ENCODE measurements at regions not wholly inside any gene's neighbourhood (a gene's known extent, or its start where the extent isn't known, plus 50 kb on each side); places are given as distances from the start of the nearest gene placed in this dataset.

DNA sequence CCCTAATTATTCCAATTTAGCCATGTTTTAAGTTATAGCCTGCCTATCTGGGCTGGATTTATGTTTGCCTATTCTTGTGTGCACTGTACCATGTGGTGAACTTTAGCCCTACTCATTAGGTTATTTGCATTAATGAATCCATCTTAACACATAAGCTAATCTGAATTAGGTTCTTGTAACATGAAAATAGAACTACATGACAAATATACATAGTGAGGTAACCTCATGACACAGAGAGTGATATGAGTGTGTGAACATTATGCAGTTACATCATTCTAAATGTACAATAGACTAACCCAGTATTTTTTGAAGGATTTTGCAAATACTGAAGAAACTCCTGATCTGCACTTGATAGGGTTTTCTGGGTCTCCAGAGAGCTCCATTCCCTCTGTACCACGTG is 733.7 kb upstream of the CITED2 start:
- no peak for DNase-seq (ENCODE audit: low read depth)

DNA sequence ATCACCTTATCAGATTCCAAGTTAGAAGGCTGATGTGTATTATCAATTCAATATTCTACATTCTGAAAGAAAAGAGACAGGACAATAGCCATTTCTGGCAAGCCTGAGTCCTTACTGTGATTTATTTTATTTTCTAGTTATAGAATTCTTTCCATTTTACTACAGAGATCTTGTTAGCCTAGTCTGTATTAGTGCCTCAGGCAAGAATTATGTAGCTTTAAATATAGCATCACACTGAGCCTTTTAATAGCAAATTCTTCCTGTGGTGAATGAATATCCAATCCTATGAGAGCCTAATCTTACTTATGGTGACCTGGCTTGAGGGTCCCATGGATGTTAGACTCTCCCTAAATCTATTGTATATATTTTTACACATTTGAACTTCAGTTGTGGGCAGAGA is 732.8 kb upstream of the CITED2 start:
- no peak for DNase-seq (ENCODE audit: low read depth)

DNA sequence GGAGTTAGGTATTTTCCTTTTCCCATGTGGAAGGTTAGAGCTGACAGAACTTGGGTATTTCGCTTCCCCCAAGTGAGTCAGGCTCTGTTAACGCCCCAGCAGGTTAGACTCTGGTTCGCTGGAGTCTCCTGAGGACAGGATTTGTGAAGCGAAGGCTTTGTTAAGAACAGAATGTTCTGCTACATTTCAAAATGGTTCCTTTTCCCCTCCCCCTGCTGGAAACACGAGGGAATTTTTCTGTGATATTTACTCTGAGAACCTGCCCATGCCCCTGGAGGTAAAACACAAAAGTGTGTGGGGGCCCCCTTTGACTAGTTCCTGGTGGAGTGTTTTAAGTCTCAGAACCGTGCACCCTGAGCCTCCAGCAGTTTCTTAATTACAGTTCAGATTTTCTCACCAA is 731.4 kb upstream of the CITED2 start:
- DNase-seq (ENCODE audit: low read depth), result no peak

- no peak for DNase-seq (ENCODE audit: low read depth)
Measured at GRCh38 chr6:140105241-140105640, 730.8 kb upstream of the CITED2 start.

DNA sequence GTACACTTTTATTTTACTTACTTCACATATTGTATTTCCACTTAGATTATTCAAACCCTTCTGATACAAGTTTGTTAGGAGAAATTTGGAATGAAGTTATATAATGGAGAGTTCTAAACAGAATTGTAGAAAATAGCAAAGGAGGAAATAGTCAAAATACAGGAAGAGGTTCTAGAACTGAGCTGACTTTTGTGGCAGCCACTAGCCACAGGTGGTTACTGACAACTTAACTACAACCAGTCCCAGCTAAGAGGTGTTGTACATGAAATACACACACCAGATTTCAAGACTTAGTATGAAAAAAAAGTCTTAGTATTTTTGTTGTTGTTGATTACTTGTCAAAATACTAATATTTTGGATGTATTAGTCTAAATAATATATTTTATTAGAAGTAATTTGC is 727.4 kb upstream of the CITED2 start:
- DNase-seq (ENCODE audit: low read depth), result no peak

DNA sequence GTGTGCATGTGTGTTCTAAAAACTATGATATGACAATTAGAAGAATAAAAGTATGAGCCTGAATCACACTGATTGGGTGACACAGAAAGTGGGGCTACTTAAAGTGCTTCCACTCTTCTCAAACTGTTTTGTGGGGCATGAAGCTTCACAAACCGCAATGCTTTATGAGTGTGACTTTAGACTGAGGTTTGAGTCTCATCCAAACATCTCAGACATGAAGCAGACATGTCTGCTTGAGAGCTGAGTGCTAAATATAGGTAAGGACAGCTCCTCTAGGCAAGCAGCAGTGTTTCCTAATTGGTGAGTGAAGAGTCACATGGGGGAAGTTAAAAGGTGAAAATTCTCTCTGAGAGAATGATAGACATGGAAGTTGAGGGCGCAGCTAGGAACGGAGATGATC is 726.9 kb upstream of the CITED2 start:
- DNase-seq (ENCODE audit: low read depth), result no peak

- DNase-seq (ENCODE audit: low read depth), result no peak
Measured at GRCh38 chr6:140095532-140095931, 721.1 kb upstream of the CITED2 start.

- DNase-seq (ENCODE audit: low read depth), result no peak
Measured at GRCh38 chr6:140091895-140092294, 717.4 kb upstream of the CITED2 start.

- DNase-seq (ENCODE audit: low read depth), result no peak
Measured at GRCh38 chr6:140090871-140091270, 716.4 kb upstream of the CITED2 start.

DNA sequence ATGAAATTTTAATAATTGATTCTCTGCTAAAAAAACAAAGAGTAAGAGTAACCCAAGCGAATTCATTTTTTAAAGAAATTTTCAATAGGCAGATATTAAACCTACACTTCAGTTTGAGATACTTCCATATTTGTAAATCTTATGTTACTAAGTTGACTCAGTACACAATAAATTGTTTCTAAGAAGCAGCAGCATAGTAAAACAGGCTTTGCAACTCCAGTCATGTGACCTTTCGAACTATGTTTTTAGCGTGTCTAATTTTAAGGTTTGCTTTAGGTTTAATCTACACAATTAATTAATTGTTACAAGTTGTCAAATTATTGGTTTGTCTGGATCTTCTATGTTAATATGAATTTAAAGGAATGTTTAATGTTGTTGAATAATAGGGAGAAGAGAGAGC is 708.9 kb upstream of the CITED2 start:
- DNase-seq (ENCODE audit: low read depth), result no peak

- no peak for DNase-seq (ENCODE audit: low read depth)
Measured at GRCh38 chr6:140082867-140083297, 708.4 kb upstream of the CITED2 start.

- peak; percentile 69 for DNase-seq (ENCODE audit: low read depth)
Measured at GRCh38 chr6:140079328-140079727, 704.9 kb upstream of the CITED2 start.

DNA sequence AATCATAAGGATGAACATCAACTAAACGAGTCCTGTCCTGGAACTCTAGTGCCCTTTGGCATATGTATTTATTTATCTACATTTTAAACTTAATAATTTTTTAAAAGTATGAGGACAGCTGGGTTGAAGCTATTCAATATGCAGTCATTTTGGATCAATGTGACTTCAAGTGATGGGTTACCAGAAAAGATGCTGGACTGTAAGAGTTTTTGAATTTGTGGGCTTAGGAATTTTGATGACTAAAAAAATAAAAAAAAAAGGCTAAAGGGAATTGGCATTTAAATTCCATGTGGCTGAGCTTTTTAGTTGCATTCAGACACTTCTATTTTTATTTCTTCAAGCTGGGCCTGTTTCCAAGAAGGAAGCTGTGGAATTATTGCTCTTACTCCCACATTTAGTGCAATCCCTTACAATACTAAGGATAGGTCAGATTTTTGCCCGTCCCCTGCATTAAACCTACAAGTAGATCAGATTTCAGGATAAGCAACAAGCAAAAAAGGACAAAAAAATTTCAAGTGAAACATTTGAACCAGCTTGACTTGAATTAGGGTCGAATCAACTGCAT is 704.2 kb upstream of the CITED2 start:
- DNase-seq (ENCODE audit: low read depth), result peak; percentile 91

DNA sequence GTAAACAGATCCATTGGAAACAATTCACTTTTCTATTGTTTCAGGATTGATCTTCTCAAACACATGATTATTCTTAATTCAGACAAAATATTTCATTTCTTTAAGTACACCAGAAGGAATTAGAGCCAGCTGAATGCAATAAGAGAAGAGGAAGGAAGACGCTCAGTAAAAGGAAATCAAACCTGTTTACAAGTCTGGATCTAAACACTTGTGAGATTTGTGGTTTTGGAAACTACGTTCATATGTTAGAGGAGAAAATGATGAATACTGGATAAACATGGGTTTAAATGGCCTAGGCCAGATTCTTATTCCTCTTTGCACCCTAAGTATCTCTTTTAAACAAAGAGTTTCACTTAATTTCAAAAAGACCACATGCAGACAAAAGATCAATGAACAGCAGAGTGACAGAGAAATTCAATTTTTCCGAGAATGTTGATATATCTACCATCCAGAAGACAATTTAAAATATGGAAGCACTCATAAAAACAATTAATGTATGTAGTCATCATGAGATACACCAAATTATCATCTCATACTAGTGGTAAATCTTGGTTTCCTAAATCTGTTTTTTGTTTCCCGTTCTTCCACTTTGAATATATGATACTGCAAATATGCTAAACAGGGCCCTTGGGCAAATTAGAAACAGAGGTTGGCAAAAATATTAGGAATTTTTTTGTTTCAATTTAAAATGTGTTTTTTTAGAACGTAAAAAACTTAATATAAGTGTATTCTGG is 703.5 kb upstream of the CITED2 start:
- DNase-seq (ENCODE audit: low read depth), result no peak

- no peak for DNase-seq (ENCODE audit: low read depth)
Measured at GRCh38 chr6:140076105-140076504, 701.7 kb upstream of the CITED2 start.

DNA sequence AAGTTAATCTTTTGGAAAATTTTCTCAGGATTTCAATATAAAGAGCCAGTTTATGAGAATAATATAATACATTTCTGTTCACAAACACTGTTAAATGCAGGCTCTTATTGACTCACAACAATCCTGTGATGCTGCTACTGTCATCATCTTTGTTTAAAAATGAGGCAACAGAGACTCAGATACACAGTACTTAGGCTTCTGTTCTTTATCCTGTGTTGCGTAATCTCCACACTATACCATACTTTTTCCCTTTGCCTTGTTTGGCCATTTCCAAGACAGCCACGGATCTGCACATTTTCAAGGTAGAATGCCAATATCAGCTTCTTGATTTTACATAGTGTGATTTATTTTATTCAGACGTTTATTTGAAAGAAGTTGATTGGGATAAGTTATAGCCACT is 699.0 kb upstream of the CITED2 start:
- DNase-seq (ENCODE audit: low read depth), result no peak

DNA sequence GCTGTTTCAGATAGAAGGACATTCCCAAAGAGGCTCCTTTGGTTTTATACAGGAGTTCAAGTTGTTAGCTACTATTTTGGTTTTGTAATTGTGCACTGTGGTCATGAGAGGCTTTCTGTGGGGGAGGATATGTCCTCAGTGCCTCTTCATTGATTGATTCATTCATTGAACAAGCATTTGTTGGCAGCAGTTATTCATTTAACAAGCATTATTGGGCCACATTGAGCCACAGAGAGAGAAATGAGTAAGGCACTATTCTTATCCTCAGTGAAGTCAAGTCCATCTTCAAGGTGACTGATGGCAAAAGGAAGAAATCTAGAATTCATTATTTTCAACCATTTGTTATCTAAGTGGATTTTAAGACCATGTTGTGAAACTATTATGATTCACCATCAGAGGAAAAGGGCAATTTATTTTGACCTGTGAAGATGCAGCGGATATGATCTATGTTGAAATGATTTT is 697.2 kb upstream of the CITED2 start:
- peak; percentile 83 for DNase-seq (ENCODE audit: low read depth)

DNA sequence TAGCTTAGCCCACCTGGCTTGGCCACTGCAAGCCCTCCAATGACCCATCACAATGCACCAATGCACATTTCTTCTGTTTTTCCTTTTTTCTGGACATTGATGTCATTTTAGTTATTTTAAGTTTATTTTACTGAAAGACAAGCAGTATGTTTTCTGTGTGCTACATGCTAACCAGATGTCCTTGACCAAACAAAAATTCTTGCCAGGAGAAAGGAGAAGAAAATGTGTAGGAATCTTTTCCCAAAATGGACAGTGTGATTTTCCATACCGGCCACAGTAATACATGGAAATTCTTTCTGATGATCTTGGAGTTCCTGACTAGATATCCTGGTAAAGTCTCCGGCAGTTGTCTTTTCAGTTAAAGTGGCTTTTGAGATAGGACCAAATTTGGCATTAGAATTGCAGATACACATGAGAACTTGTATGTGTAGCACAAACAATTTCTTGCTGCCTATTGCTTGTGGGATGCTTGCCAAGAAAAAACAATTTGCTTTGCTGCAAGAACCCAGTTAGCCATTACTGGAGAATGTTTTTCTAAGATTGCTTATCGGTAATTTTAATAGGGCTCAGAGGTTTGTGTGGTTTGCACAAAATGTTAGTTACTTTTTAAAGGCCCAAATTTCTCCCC is 696.5 kb upstream of the CITED2 start:
- DNase-seq (ENCODE audit: low read depth), result peak; percentile 88

GRCh38 chr6:140069576-140069975 is 695.1 kb upstream of the CITED2 start:
- no peak for DNase-seq (ENCODE audit: low read depth)

- no peak for DNase-seq (ENCODE audit: low read depth)
Measured at GRCh38 chr6:140068801-140069200, 694.4 kb upstream of the CITED2 start.

DNA sequence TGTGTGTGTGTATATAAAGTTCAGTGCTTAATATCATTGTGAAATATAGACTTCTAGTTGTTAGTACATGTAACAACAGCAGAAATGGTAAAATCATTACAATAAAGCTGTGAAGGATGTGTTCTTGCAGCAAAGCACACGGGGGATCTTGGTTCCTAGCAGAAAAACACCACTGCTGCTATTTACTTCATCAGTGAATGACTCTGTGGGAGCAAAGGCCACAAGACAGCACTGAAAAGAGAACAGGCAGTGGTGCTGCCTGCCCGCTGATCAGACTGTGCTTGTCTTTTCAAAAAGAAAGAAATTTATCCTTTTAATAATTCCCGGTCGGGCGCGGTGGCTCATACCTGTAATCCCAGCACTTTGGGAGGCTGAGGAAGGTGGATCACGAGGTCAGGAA is 689.9 kb upstream of the CITED2 start:
- no peak for DNase-seq (ENCODE audit: low read depth)

DNA sequence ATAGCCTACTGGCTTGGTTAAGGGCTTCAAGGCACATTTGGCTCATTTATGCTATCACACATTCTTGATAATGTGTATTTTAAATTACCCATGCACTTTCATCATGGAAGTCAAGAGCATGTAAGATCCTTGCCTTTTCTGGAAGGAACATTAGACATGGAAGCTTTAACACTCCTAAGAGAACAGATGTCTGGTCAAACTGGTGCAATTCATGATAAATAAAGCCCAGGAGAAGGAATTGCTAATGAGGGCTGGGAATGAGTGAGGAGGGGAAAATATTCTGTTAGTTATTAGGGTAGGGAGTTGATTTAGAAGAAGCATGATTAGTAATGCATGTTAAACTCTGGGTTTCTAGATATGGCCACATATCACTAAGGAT is 688.6 kb upstream of the CITED2 start:
- no peak for DNase-seq (ENCODE audit: low read depth)
